Endodermal cell (in vitro differentiated cells): ENCODE measurements at regions not wholly inside any gene's neighbourhood (a gene's known extent, or its start where the extent isn't known, plus 50 kb on each side); places are given as distances from the start of the nearest gene placed in this dataset.

Experiments
- DNase-seq: peaks from one replicate; pipeline ENCODE4 v3.0.0-alpha.2; 2017
- H3K27ac ChIP-seq: 2 replicates; pipeline ENCODE4 v1.5.1; 2013; ENCODE audit warnings: mild to moderate bottlenecking, low read depth, low read length, moderate library complexity
- H3K27me3 ChIP-seq: 2 replicates; pipeline ENCODE4 v1.6.1; 2013; ENCODE audit warnings: mild to moderate bottlenecking, low read length, moderate library complexity; ENCODE audit not compliant: insufficient read depth, control insufficient read depth, poor library complexity, severe bottlenecking
- H3K36me3 ChIP-seq: 2 replicates; pipeline ENCODE4 v1.7.0; 2013; ENCODE audit warnings: mild to moderate bottlenecking, low read length, moderate library complexity; ENCODE audit not compliant: control insufficient read depth, insufficient read depth
- H3K4me1 ChIP-seq: one replicate; pipeline ENCODE4 v1.7.0; 2013; ENCODE audit warnings: low read length; ENCODE audit not compliant: control insufficient read depth, insufficient read depth
- H3K4me3 ChIP-seq: 2 replicates; pipeline ENCODE4 v1.5.1; 2013; ENCODE audit warnings: mild to moderate bottlenecking, low read length, moderate library complexity
- H3K9ac ChIP-seq: 2 replicates; pipeline ENCODE4 v1.6.1; 2013; ENCODE audit warnings: mild to moderate bottlenecking, low read length, moderate library complexity; ENCODE audit not compliant: poor library complexity, severe bottlenecking; ENCODE audit errors: extremely low read depth
- H3K9me3 ChIP-seq: 2 replicates; pipeline ENCODE4 v1.6.1; 2013; ENCODE audit warnings: mild to moderate bottlenecking, low read length, moderate library complexity; ENCODE audit not compliant: control insufficient read depth
- H3K27ac Mint-ChIP-seq: 2 replicates; pipeline ENCODE4 v1.8.0; 2020; ENCODE audit warnings: mixed read lengths
- H3K27me3 Mint-ChIP-seq: 2 replicates; pipeline ENCODE4 v1.8.0; 2021; ENCODE audit warnings: mild to moderate bottlenecking, mixed read lengths; ENCODE audit not compliant: insufficient read depth
- H3K36me3 Mint-ChIP-seq: 2 replicates; pipeline ENCODE4 v1.8.0; 2020; ENCODE audit warnings: low read depth, mixed read lengths
- H3K4me1 Mint-ChIP-seq: 2 replicates; pipeline ENCODE4 v1.8.0; 2020; ENCODE audit warnings: mixed read lengths
- H3K4me3 Mint-ChIP-seq: 2 replicates; pipeline ENCODE4 v1.8.0; 2020; ENCODE audit warnings: mild to moderate bottlenecking, moderate library complexity, mixed read lengths
- H3K9me3 Mint-ChIP-seq: 2 replicates; pipeline ENCODE4 v1.8.0; 2020; ENCODE audit warnings: mild to moderate bottlenecking, mixed read lengths
- CTCF ChIP-seq: fragments of 200-600 bp; sonication (generic); conservative IDR thresholded peaks from 2 replicates; pipeline ENCODE4 v1.5.0; 2021; ENCODE audit warnings: antibody characterized with exemption, mild to moderate bottlenecking
- WGBS, 2 experiments: methylation state at CpG; one replicate each; pipeline versions ENCODE4 v1.1.5 to v1.1.7; 2013; ENCODE audit warnings: missing lambda C conversion rate in 2 of 2, mixed read lengths in 1 of 2; ENCODE audit not compliant: insufficient coverage in 1 of 2, insufficient read length in 1 of 2; 5-methylcytosine and 5-hydroxymethylcytosine counted together

- H3K9me3 ChIP-seq: peaks cover 17% of the 10 kb centered on the region
- Mint-ChIP-seq H3K4me1 (no peaks in the 10 kb centered on the region), H3K9me3 (peaks cover 22% of the 10 kb centered on the region), H3K4me3 (no peak overlapping the region), H3K27me3 (no peaks in the 10 kb centered on the region), H3K27ac (no peak overlapping the region), H3K36me3 (no peaks in the 10 kb centered on the region)
- no peaks in the 10 kb centered on the region for H3K4me1 ChIP-seq
- H3K27ac ChIP-seq: no peak overlapping the region
- no peak for DNase-seq
- TF ChIP-seq CTCF: no peak
- no peaks in the 10 kb centered on the region for H3K36me3 ChIP-seq
- 83 to 89% methylated on average over 4 to 10 of the region's 10 CpGs for WGBS, 2 experiments
- no peak overlapping the region for H3K4me3 ChIP-seq
- no peak overlapping the region for H3K9ac ChIP-seq
- no peaks in the 10 kb centered on the region for H3K27me3 ChIP-seq
Observed at GRCh38 chr3:158005391-158006100, 100.7 kb downstream of the SHOX2 start.

GRCh38 chr3:157999246-157999645 lies 107.0 kb downstream of the SHOX2 start:
- H3K9me3 Mint-ChIP-seq: peaks cover 7% of the 10 kb centered on the region
- no peak overlapping the region for H3K27ac ChIP-seq
- DNase-seq: no peak
- no peak overlapping the region for H3K4me3 ChIP-seq
- H3K27ac Mint-ChIP-seq: no peak overlapping the region
- no peaks in the 10 kb centered on the region for H3K4me1 ChIP-seq
- no peaks in the 10 kb centered on the region for H3K4me1 Mint-ChIP-seq
- WGBS, 2 experiments: 88 to 90% methylated on average over 2 to 5 of the region's 5 CpGs
- no peaks in the 10 kb centered on the region for H3K9me3 ChIP-seq
- no peak overlapping the region for H3K9ac ChIP-seq
- H3K36me3 Mint-ChIP-seq: no peaks in the 10 kb centered on the region
- H3K36me3 ChIP-seq: no peaks in the 10 kb centered on the region
- H3K4me3 Mint-ChIP-seq: no peak overlapping the region
- H3K27me3 ChIP-seq: no peaks in the 10 kb centered on the region
- no peak for TF ChIP-seq CTCF
- no peaks in the 10 kb centered on the region for H3K27me3 Mint-ChIP-seq

- no peak for TF ChIP-seq CTCF
- Histone ChIP-seq H3K36me3 (no peaks in the 10 kb centered on the region), H3K9me3 (no peaks in the 10 kb centered on the region), H3K27ac (no peak overlapping the region), H3K4me1 (peaks cover 4% of the 10 kb centered on the region), H3K9ac (no peak overlapping the region), H3K4me3 (no peak overlapping the region), H3K27me3 (no peaks in the 10 kb centered on the region)
- DNase-seq: no peak
- Mint-ChIP-seq H3K27ac (no peak overlapping the region), H3K4me3 (no peak overlapping the region), H3K27me3 (no peaks in the 10 kb centered on the region), H3K4me1 (no peaks in the 10 kb centered on the region), H3K9me3 (no peaks in the 10 kb centered on the region), H3K36me3 (no peaks in the 10 kb centered on the region)
- 88 to 91% methylated on average over 1 of the region's 1 CpG for WGBS, 2 experiments
Observed at GRCh38 chr3:157982359-157982758, 123.9 kb downstream of the SHOX2 start.
